Adipocyte (in vitro differentiated cells): ENCODE measurements at regions not wholly inside any gene's neighbourhood (a gene's known extent, or its start where the extent isn't known, plus 50 kb on each side); places are given as distances from the start of the nearest gene placed in this dataset.

Experiments
- DNase-seq: peaks from one replicate; pipeline ENCODE4 v3.0.0-alpha.2; 2015; ENCODE audit warnings: low read depth
- H3K27me3 ChIP-seq: replicated peaks from 2 replicates; pipeline ENCODE4 v1.7.0; 2013; ENCODE audit warnings: mild to moderate bottlenecking, low read length, moderate library complexity; ENCODE audit not compliant: control insufficient read depth, insufficient read depth
- H3K36me3 ChIP-seq: 2 replicates; pipeline ENCODE4 v1.7.0; 2013; ENCODE audit warnings: low read length, mild to moderate bottlenecking, moderate library complexity; ENCODE audit not compliant: control insufficient read depth, insufficient read depth, severe bottlenecking
- H3K4me1 ChIP-seq: 2 replicates; pipeline ENCODE4 v1.7.0; 2013; ENCODE audit warnings: mild to moderate bottlenecking, low read length, moderate library complexity; ENCODE audit not compliant: control insufficient read depth, insufficient read depth
- H3K4me3 ChIP-seq: 2 replicates; pipeline ENCODE4 v1.7.0; 2013; ENCODE audit warnings: mild to moderate bottlenecking, low read length, moderate library complexity
- H3K9ac ChIP-seq: 2 replicates; pipeline ENCODE4 v1.7.0; 2013; ENCODE audit warnings: mild to moderate bottlenecking, low read length, moderate library complexity
- H3K9me3 ChIP-seq: 2 replicates; pipeline ENCODE4 v1.7.0; 2013; ENCODE audit warnings: mild to moderate bottlenecking, low read length, moderate library complexity; ENCODE audit not compliant: control insufficient read depth

DNA sequence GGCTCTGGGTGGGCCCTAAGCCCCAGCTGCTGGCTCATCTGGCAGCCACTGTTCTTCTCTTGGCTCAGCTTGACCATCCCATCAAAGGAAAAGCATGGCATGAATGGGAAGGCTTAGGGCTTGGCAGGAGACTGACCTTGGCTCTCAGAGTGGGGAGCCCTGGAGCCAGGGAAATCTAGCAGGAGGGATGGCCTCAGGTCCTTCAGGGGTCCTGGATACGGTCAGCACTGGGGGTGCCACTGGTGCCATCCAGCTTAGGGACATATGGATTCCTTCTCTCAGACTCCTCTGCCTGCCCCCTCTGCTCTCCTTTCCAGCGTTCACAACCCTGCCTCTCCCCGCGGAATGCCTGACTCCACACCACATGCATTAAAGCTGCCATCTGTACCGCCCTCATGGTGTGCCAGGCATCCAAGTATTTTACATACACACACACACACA is 165.5 kb upstream of the HAAO start:
- H3K9ac ChIP-seq = peak overlapping the region; percentile 87
- H3K36me3 ChIP-seq = no peaks in the 10 kb centered on the region
- no peak for DNase-seq
- H3K9me3 ChIP-seq = no peaks in the 10 kb centered on the region
- peaks cover 67% of the 10 kb centered on the region for H3K4me1 ChIP-seq
- H3K4me3 ChIP-seq = no peak overlapping the region
- no peaks in the 10 kb centered on the region for H3K27me3 ChIP-seq

DNA sequence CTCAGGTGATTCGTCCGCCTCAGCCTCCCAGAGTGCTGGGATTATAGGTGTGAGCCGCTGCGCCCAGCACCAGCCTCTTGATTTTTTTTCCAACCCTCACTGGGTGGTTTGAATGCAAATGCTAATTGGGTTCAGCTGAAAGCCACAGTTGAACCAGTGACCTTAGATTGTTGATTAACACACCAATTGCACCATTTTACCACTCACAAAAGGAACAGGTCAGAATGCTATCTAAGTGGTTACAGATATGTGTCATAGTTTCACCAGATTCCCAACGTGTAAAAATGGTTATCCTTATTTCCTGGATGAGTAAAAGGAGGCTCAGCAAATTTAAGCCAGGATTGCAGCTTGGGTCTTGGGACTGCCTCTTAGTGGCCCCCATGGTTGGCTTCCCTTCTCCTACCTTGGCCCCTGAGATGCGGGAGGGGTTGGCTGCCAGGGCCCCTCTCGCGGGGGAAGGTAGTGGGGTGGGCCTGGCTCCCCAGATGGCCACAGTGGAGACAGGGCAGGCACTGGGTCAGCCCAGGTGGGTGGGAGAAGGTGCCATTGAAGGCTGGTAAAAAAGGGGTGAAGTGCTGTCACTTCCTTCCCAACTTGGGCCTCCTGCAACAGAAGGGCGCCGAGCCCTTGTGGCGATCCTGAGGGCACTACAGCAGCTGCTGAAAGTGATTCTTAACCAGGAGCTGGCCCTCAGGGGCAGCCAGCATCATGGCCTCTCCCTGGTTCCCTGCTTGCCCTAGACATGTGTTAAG is 164.9 kb upstream of the HAAO start:
- no peak for DNase-seq
- Histone ChIP-seq H3K9ac (peak overlapping the region; percentile 87), H3K4me1 (peaks cover 61% of the 10 kb centered on the region), H3K36me3 (no peaks in the 10 kb centered on the region), H3K27me3 (no peaks in the 10 kb centered on the region), H3K9me3 (no peaks in the 10 kb centered on the region), H3K4me3 (no peak overlapping the region)

GRCh38 chr2:42954227-42954962 is 162.0 kb upstream of the HAAO start:
- no peaks in the 10 kb centered on the region for H3K27me3 ChIP-seq
- peak overlapping the region; percentile 52 for H3K9ac ChIP-seq
- no peak overlapping the region for H3K4me3 ChIP-seq
- peaks cover 48% of the 10 kb centered on the region for H3K4me1 ChIP-seq
- DNase-seq = peak; percentile 48
- H3K9me3 ChIP-seq = no peaks in the 10 kb centered on the region
- H3K36me3 ChIP-seq = no peaks in the 10 kb centered on the region

DNA sequence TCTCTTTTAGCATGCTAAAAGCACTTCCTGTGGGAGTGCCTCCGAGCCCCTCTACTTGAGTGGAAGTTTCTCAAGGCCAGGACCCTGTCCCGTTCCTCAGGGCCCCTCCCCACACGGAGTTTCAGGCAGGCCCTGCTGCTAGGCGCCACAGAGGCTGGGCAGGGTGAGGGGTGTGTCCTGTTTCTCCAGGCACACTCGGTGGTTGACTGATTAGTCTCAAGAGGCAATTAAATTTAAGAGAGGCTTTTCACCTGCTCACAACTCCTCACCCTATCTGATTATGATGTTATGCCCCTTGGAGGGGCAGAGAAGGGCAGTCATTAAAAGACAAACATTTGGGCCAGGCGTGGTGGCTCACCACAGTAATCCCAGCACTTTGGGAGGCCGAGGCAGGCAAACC is 160.8 kb upstream of the HAAO start:
- H3K9me3 ChIP-seq = no peaks in the 10 kb centered on the region

DNA sequence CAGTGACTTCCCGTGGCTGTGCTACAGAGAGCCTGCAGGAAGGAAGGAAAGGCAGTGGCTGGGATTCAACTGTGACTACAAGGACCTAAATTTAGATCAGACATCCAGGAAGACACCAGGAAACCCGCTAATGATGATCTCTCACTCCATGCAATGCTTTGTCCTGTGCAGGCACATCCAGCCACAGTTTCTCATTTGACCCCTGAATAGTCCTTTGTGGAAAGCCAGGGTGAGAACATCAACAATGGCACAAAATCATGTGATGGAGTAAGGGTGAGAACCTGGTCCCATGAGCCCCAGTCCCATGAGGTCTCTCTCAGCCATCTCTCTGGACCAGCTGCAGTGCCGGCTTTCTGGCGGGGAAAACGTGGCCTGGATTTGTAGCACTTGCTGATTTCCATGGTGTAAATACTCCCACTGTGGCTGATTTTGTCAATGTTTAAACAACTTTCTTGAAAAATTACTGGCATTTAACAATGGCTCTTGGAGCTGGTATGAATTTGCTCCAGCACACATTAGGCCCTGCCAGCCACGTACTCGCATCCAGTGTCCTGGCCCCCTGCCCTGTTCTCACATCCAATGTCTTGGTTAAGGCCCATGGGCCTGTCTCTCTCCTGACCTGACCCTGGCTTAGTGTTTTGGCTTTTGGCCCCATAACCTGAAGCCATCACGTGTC is 159.0 kb upstream of the HAAO start:
- Histone ChIP-seq H3K27me3 (no peaks in the 10 kb centered on the region), H3K4me3 (no peak overlapping the region), H3K9me3 (no peaks in the 10 kb centered on the region), H3K36me3 (no peaks in the 10 kb centered on the region), H3K9ac (peak overlapping the region; percentile 32), H3K4me1 (peaks cover 39% of the 10 kb centered on the region)
- DNase-seq = no peak

More for the DNA sequence above, 160.8 kb upstream of the HAAO start:
- H3K36me3 ChIP-seq = no peaks in the 10 kb centered on the region
- DNase-seq = no peak
- peak overlapping the region; percentile 2 for H3K9ac ChIP-seq
- H3K27me3 ChIP-seq = no peaks in the 10 kb centered on the region
- no peak overlapping the region for H3K4me3 ChIP-seq
- peaks cover 39% of the 10 kb centered on the region for H3K4me1 ChIP-seq

DNA sequence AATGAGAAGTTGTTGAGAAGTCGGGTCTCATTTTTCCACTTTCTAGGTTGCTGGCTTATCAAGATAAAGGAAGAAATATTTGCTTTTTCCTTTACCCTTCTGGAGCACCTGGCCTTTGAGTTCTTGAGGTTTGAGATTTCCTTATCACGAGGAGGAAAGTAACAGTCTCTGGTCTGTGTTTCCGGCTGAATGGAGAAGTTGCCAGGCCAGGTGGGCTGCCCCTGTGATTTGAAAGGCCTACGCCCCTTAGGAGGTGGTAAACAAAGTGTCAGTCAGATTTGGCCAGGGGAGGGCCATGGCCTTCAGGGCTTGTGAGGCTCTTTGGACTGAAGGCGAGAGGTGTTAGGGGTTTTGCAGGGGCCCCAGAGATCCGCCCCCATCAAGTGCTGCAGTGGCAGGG is 156.7 kb upstream of the HAAO start:
- Histone ChIP-seq H3K4me3 (no peak overlapping the region), H3K4me1 (peaks cover 30% of the 10 kb centered on the region), H3K27me3 (no peaks in the 10 kb centered on the region), H3K36me3 (no peaks in the 10 kb centered on the region), H3K9ac (no peak overlapping the region), H3K9me3 (no peaks in the 10 kb centered on the region)
- DNase-seq = no peak

DNA sequence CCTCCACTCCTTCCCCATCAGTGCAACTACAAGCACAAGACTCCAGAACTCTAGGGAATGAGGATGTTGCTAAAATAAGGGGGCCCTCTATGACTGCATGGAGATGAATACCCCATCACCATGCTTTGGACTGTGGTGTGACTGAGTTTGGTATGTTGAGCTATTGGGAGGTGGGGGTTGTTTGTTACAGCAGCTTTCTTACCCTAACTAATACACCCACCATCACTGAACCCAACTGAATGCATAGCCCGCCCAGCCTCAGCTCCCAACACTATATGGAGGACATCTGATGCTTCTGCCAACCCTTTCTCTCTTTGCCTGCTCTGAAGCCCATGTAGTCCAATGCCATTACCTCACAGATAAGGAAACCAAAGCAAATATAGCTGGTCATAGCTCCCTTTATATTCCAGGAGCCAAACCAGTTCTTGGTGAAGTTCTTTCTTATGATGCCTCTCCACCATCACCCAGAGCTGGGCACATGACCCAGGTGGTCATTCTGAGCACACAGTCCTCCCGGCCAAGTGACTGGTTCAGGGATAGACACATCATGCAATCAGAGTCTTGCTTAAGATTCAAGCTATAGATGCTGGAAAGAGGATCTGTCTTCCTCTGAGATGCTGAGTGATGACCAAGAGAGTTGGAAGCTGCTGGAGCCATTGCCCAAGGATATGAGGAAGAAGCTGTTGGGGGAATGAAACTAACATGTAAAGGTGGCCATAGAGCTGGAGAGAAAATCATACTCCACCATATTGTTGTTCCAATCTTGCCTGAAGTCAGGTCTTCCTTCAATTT is 155.6 kb upstream of the HAAO start:
- H3K4me1 ChIP-seq = peaks cover 27% of the 10 kb centered on the region
- DNase-seq = no peak
- no peak overlapping the region for H3K4me3 ChIP-seq
- peak overlapping the region; percentile 68 for H3K9ac ChIP-seq
- H3K9me3 ChIP-seq = no peaks in the 10 kb centered on the region
- H3K36me3 ChIP-seq = no peaks in the 10 kb centered on the region
- no peaks in the 10 kb centered on the region for H3K27me3 ChIP-seq

- DNase-seq = no peak
- no peaks in the 10 kb centered on the region for H3K27me3 ChIP-seq
- H3K9me3 ChIP-seq = no peaks in the 10 kb centered on the region
- H3K4me3 ChIP-seq = no peak overlapping the region
- H3K4me1 ChIP-seq = peaks cover 14% of the 10 kb centered on the region
- no peak overlapping the region for H3K9ac ChIP-seq
- no peaks in the 10 kb centered on the region for H3K36me3 ChIP-seq
These were observed 152.5 kb upstream of the HAAO start for GRCh38 chr2:42944779-42945415.

DNA sequence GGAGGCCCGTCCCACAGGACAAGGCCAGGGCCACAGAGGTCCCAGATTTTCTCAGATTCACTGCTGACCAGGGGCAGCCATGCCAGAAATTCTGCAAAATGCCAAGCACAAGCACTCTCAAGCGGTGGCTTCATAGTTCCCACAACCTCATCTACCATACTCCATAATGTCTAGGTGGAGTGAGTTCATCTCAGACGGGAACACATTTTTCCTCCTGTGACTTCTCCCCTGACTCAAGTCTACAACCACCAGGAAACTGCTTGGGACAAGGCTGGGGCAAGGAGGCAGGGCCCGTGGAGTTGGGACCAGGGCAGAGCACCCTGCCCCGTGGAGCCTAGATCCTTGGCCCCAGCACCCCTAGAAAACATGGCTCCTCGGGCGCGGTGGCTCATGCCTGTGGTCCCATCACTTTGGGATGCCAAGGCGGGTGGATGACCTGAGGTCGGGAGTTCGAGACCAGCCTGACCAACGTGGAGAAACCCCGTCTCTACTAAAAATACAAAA is 150.7 kb upstream of the HAAO start:
- Histone ChIP-seq H3K9ac (no peak overlapping the region), H3K9me3 (no peaks in the 10 kb centered on the region), H3K27me3 (no peaks in the 10 kb centered on the region), H3K4me3 (no peak overlapping the region), H3K36me3 (no peaks in the 10 kb centered on the region), H3K4me1 (peaks cover 11% of the 10 kb centered on the region)
- no peak for DNase-seq

GRCh38 chr2:42942214-42942989 is 150.0 kb upstream of the HAAO start:
- no peak overlapping the region for H3K4me3 ChIP-seq
- H3K27me3 ChIP-seq = no peaks in the 10 kb centered on the region
- H3K9ac ChIP-seq = no peak overlapping the region
- no peaks in the 10 kb centered on the region for H3K36me3 ChIP-seq
- peaks cover 5% of the 10 kb centered on the region for H3K4me1 ChIP-seq
- H3K9me3 ChIP-seq = no peaks in the 10 kb centered on the region
- DNase-seq = no peak
